K562 (cell line): ENCODE measurements at regions not wholly inside any gene's neighbourhood (a gene's known extent, or its start where the extent isn't known, plus 50 kb on each side); places are given as distances from the start of the nearest gene placed in this dataset.

Source experiments
- ATAC-seq: fragments of 200-7000 bp; cut with Tn5 transposase; 3 replicates; pipeline ENCODE4 v1.9.1; 2020; ENCODE audit warnings: moderate library complexity
- BruUV-seq: library from RNA; stranded (reverse); fragments of 400-500 nt; replicated peaks from 2 replicates; lab custom pipeline; 2021; lab: Mats Ljungman, UMichigan
- CTCF ChIA-PET: fragments of 300-600 bp; formaldehyde crosslinking; extraction: SDS; loops from one replicate; lab custom pipeline; 2021; ENCODE audit warnings: low intra/inter-chr PET ratio; lab: Yijun Ruan, JAX
- POLR2A ChIA-PET: fragments of 300-600, 350-650 bp; sonication (Branson Sonifier 250); formaldehyde crosslinking; extraction: SDS; loops from one replicate; lab custom pipeline; 2021; ENCODE audit warnings: antibody characterized with exemption, inconsistent platforms; lab: Yijun Ruan, JAX
- DNase-seq, 4 experiments: peaks; one replicate each; pipeline versions ENCODE4 v3.0.0 to v3.0.0-alpha.2; 2011 to 2018; ENCODE audit warnings: low spot score in 3 of 4, mixed read lengths in 3 of 4; ENCODE audit errors: extremely low read depth in 1 of 4
- FAIRE-seq: peaks from 2 replicates; lab custom pipeline; 2011; peaks lifted over from hg19 to GRCh38; lab: Jason Lieb, UNC
- H2AFZ ChIP-seq: 2 replicates; pipeline ENCODE4 v1.6.0; 2011; ENCODE audit warnings: low read depth, low read length, control low read depth, inconsistent platforms
- H3K27ac ChIP-seq: fragments of 200-600 bp; 3 replicates; pipeline ENCODE4 v1.8.0; 2011; ENCODE audit warnings: low read depth, mild to moderate bottlenecking, control low read depth, inconsistent platforms, low read length, moderate library complexity, mixed read lengths; ENCODE audit errors: extremely low read depth
- H3K27me3 ChIP-seq, 2 experiments: fragments of 300-600 bp in 1 of 2; 2 replicates in 1 of 2; 3 replicates in 1 of 2; pipeline versions ENCODE4 v1.6.0 to v1.8.0; 2011; ENCODE audit warnings: inconsistent platforms in 2 of 2, low read length in 2 of 2, mild to moderate bottlenecking in 1 of 2, mixed read lengths in 1 of 2, moderate library complexity in 1 of 2; ENCODE audit not compliant: control insufficient read depth in 2 of 2, insufficient read depth in 2 of 2
- H3K36me3 ChIP-seq: fragments of 300-600 bp; 3 replicates; pipeline ENCODE4 v1.8.0; 2011; ENCODE audit warnings: mild to moderate bottlenecking, low read length, inconsistent platforms; ENCODE audit not compliant: control insufficient read depth, insufficient read depth
- H3K4me1 ChIP-seq, 2 experiments: fragments of 200-600 bp in 1 of 2; replicated peaks in 1 of 2; 2 replicates in 1 of 2; 3 replicates in 1 of 2; pipeline versions ENCODE4 v1.5.1 to v1.8.0; 2011; ENCODE audit warnings: inconsistent platforms in 2 of 2, low read length in 2 of 2, mild to moderate bottlenecking in 1 of 2, mixed read lengths in 1 of 2, moderate library complexity in 1 of 2; ENCODE audit not compliant: control insufficient read depth in 2 of 2, insufficient read depth in 2 of 2
- H3K4me2 ChIP-seq: 2 replicates; pipeline ENCODE4 v1.6.1; 2011; ENCODE audit warnings: low read length, control low read depth, inconsistent platforms, mixed read lengths; ENCODE audit not compliant: insufficient read depth
- H3K4me3 ChIP-seq: fragments of 200-600 bp; sonication (generic), shearing (Covaris generic); 2 replicates; pipeline ENCODE4 v1.5.1; 2016; ENCODE audit warnings: control low read depth, inconsistent platforms
- H3K79me2 ChIP-seq: fragments of 200-600 bp; 3 replicates; pipeline ENCODE4 v1.8.0; 2011; ENCODE audit warnings: low read length, inconsistent platforms; ENCODE audit not compliant: control insufficient read depth, insufficient read depth
- H3K9ac ChIP-seq, 2 experiments: 2 replicates each; pipeline versions ENCODE4 v1.6.0 to v1.6.1; 2011; ENCODE audit warnings: low read depth in 2 of 2, low read length in 2 of 2, control low read depth in 1 of 2, inconsistent platforms in 1 of 2, mild to moderate bottlenecking in 1 of 2, mixed read lengths in 1 of 2; ENCODE audit not compliant: insufficient read depth in 1 of 2
- H3K9me1 ChIP-seq: one replicate; pipeline ENCODE4 v1.6.0; 2011; ENCODE audit warnings: inconsistent platforms, mild to moderate bottlenecking, low read length, moderate library complexity; ENCODE audit not compliant: control insufficient read depth, insufficient read depth
- H3K9me3 ChIP-seq: replicated peaks from 2 replicates; pipeline ENCODE4 v1.5.1; 2011; ENCODE audit warnings: low read depth, low read length, inconsistent platforms; ENCODE audit not compliant: control insufficient read depth, insufficient read depth
- H4K20me1 ChIP-seq: replicated peaks from 2 replicates; pipeline ENCODE4 v1.6.1; 2011; ENCODE audit warnings: low read length, inconsistent platforms, mixed read lengths; ENCODE audit not compliant: control insufficient read depth, insufficient read depth
- BDP1 ChIP-seq: IDR thresholded peaks from 3 replicates; pipeline ENCODE4 v1.6.1; 2011; ENCODE audit not compliant: insufficient read length, insufficient read depth
- CGGBP1 ChIP-seq: fragments of 250-450 bp; sonication (Bioruptor Pico); IDR thresholded peaks from 2 replicates; pipeline ENCODE4 v1.9.0; 2021; ENCODE audit warnings: mild to moderate bottlenecking
- EHMT2 ChIP-seq: fragments of 450-650 bp; IDR thresholded peaks from 2 replicates; pipeline ENCODE4 v1.6.1; 2018; ENCODE audit warnings: antibody characterized with exemption
- ELK1 ChIP-seq: sonication (generic); formaldehyde crosslinking; IDR thresholded peaks from 2 replicates; pipeline ENCODE4 v1.8.1; 2022; ENCODE audit warnings: missing genetic modification reagents
- EP300 ChIP-seq: IDR thresholded peaks from 2 replicates; pipeline ENCODE4 v1.6.1; 2012; ENCODE audit warnings: low read length, improper control_type of control experiment
- FOXM1 ChIP-seq, 2 experiments: fragments of 450-650 bp in 1 of 2; sonication (generic) in 1 of 2; formaldehyde crosslinking in 1 of 2; IDR thresholded peaks; 2 replicates each; pipeline versions ENCODE4 v1.6.1 to v1.9.0; 2017 to 2022; ENCODE audit warnings: low read depth in 2 of 2, mild to moderate bottlenecking in 2 of 2, missing genetic modification reagents in 1 of 2, moderate library complexity in 1 of 2
- PATZ1 ChIP-seq: fragments of 250-450 bp; sonication (Bioruptor Pico); IDR thresholded peaks from 2 replicates; pipeline ENCODE4 v1.5.0; 2020; ENCODE audit warnings: mild to moderate bottlenecking, borderline replicate concordance
- SLC30A9 ChIP-seq: fragments of 250-450 bp; sonication (Bioruptor Pico); IDR thresholded peaks from 2 replicates; pipeline ENCODE4 v1.8.0; 2022; ENCODE audit warnings: mild to moderate bottlenecking, moderate library complexity
- TCF7L2 ChIP-seq: fragments of 150-350 bp; IDR thresholded peaks from 2 replicates; pipeline ENCODE4 v1.6.1; 2016; ENCODE audit warnings: low read depth, mild to moderate bottlenecking, low read length, moderate library complexity
- ZFX ChIP-seq: sonication (generic); formaldehyde crosslinking; IDR thresholded peaks from 2 replicates; pipeline ENCODE4 v1.8.0; 2022; ENCODE audit warnings: mild to moderate bottlenecking, missing genetic modification reagents, moderate library complexity
- ZNF134 ChIP-seq: fragments of 250-450 bp; sonication (Bioruptor Pico); conservative IDR thresholded peaks from 2 replicates; pipeline ENCODE4 v1.4.0; 2020
- ZNF23 ChIP-seq: fragments of 250-450 bp; sonication (Bioruptor Pico); IDR thresholded peaks from 2 replicates; pipeline ENCODE4 v1.4.0; 2020; ENCODE audit warnings: mild to moderate bottlenecking
- ZNF785 ChIP-seq: fragments of 250-450 bp; sonication (Bioruptor Pico); IDR thresholded peaks from 2 replicates; pipeline ENCODE4 v1.4.0; 2020; ENCODE audit warnings: mild to moderate bottlenecking
- WGBS: fragments of 100-300 bp; shearing (Covaris generic); methylation state at CpG from one replicate; pipeline ENCODE4 v1.1.6; 2016; ENCODE audit warnings: low coverage, mixed read lengths; ENCODE audit not compliant: insufficient coverage; ENCODE audit errors: missing lambda C conversion rate; 5-methylcytosine and 5-hydroxymethylcytosine counted together
- in situ Hi-C: fragments of 300-500 bp; cut with MboI; formaldehyde crosslinking; loops from 4 replicates; pipeline ENCODE4 v1.15.0; 2018; ENCODE audit warnings: inconsistent platforms, mixed read lengths
- intact Hi-C: fragments of 100-400 bp; cut with micrococcal nuclease; formaldehyde crosslinking; loops from 2 replicates; pipeline ENCODE4 v1.14.2; 2022
- TF ChIP-seq, protein P1 (sequence below): IDR thresholded peaks from 2 replicates; pipeline ENCODE4 v1.6.1; 2016; ENCODE audit warnings: missing genetic modification characterization, missing compliant biosample characterization
- TF ChIP-seq, protein P2 (sequence below): fragments of 450-650 bp; conservative IDR thresholded peaks from 2 replicates; pipeline ENCODE4 v1.6.1; 2016; ENCODE audit warnings: missing genetic modification characterization, low read depth, mild to moderate bottlenecking, control low read depth, missing compliant biosample characterization

- Histone ChIP-seq H2AFZ (no peak overlapping the region), H3K4me3 (no peak overlapping the region), H3K79me2 (no peaks in the 10 kb centered on the region), H3K27me3 (no peaks in the 10 kb centered on the region), H3K27ac (no peak overlapping the region), H3K9ac (no peak overlapping the region), H3K4me1 (no peaks in the 10 kb centered on the region), H3K4me2 (no peak overlapping the region), H4K20me1 (no peaks in the 10 kb centered on the region), H3K36me3 (no peaks in the 10 kb centered on the region), H3K9me3 (no peaks in the 10 kb centered on the region), H3K9me1 (no peaks in the 10 kb centered on the region)
- BruUV-seq, result no TSS peak
- WGBS, result 0% methylated on average over 2 of the region's 2 CpGs
- intact Hi-C loops (no loop called here), in situ Hi-C loops (loop anchor here (25.0 kb wide), 1 partner anchor 884 kb away; no protein-coding TSS in a partner anchor)
- ChIA-PET CTCF (no interaction called here), POLR2A (no interaction called here)
- FAIRE-seq (no peak), DNase-seq (no peak), ATAC-seq (no peak)
- no peak for TF ChIP-seq SLC30A9 (CRISPR knock-in tag)
- no peak for TF ChIP-seq BDP1
- TF ChIP-seq, protein P1, sequence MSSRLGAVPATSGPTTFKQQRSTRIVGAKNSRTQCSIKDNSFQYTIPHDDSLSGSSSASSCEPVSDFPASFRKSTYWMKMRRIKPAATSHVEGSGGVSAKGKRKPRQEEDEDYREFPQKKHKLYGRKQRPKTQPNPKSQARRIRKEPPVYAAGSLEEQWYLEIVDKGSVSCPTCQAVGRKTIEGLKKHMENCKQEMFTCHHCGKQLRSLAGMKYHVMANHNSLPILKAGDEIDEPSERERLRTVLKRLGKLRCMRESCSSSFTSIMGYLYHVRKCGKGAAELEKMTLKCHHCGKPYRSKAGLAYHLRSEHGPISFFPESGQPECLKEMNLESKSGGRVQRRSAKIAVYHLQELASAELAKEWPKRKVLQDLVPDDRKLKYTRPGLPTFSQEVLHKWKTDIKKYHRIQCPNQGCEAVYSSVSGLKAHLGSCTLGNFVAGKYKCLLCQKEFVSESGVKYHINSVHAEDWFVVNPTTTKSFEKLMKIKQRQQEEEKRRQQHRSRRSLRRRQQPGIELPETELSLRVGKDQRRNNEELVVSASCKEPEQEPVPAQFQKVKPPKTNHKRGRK (tag), result no peak
- no peak for TF ChIP-seq ELK1 (CRISPR knock-in tag)
- no peak for TF ChIP-seq EP300
- TF ChIP-seq PATZ1 (CRISPR knock-in tag), result no peak
- no peak for TF ChIP-seq ZNF134
- no peak for TF ChIP-seq EHMT2
- TF ChIP-seq ZNF23 (CRISPR knock-in tag), result no peak
- TF ChIP-seq, protein P2, sequence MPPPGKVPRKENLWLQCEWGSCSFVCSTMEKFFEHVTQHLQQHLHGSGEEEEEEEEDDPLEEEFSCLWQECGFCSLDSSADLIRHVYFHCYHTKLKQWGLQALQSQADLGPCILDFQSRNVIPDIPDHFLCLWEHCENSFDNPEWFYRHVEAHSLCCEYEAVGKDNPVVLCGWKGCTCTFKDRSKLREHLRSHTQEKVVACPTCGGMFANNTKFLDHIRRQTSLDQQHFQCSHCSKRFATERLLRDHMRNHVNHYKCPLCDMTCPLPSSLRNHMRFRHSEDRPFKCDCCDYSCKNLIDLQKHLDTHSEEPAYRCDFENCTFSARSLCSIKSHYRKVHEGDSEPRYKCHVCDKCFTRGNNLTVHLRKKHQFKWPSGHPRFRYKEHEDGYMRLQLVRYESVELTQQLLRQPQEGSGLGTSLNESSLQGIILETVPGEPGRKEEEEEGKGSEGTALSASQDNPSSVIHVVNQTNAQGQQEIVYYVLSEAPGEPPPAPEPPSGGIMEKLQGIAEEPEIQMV, result no peak
- TF ChIP-seq TCF7L2, result no peak
- no peak for TF ChIP-seq ZFX (CRISPR knock-in tag)
- no peak for TF ChIP-seq FOXM1 (IDR thresholded peaks at IDR 0.05; ENCODE audit: low read depth)
- TF ChIP-seq FOXM1 (CRISPR knock-in tag; IDR thresholded peaks at IDR 0.05; ENCODE audit: low read depth), result no peak
- no peak for TF ChIP-seq ZNF785 (CRISPR knock-in tag)
- no peak for TF ChIP-seq CGGBP1 (CRISPR knock-in tag)
Observed at GRCh38 chr12:88996200-88996788, 356.0 kb downstream of the DUSP6 start.
